B cell (primary cell): ENCODE measurements at regions not wholly inside any gene's neighbourhood (a gene's known extent, or its start where the extent isn't known, plus 50 kb on each side); places are given as distances from the start of the nearest gene placed in this dataset.

Experiments
- ATAC-seq: fragments of 200-7000 bp; cut with Tn5 transposase; one replicate; pipeline ENCODE4 v1.10.0; 2021; ENCODE audit warnings: low read depth, mild to moderate bottlenecking, moderate number of reproducible peaks, moderate library complexity
- CTCF ChIA-PET: fragments of 350-600 bp; sonication (Branson Sonifier 250); formaldehyde crosslinking; loops from one replicate; lab custom pipeline; 2021; ENCODE audit warnings: antibody characterized with exemption, inconsistent platforms; lab: Charles Lee
- POLR2A ChIA-PET: fragments of 350-600 bp; sonication (Branson Sonifier 250); formaldehyde crosslinking; loops from one replicate; lab custom pipeline; 2021; ENCODE audit warnings: antibody characterized with exemption; lab: Charles Lee
- DNase-seq: peaks from one replicate; pipeline ENCODE4 v3.0.0; 2013
- H2AFZ ChIP-seq: 2 replicates; pipeline ENCODE4 v1.6.1; 2012; ENCODE audit warnings: mild to moderate bottlenecking, low read depth, low read length; ENCODE audit not compliant: insufficient read depth, poor library complexity, severe bottlenecking
- H3K27ac ChIP-seq, 2 donors: 1 replicate in 1 of 2; 2 replicates in 1 of 2; pipeline ENCODE4 v1.5.1; 2012 to 2013; ENCODE audit warnings: low read length in 2 of 2, mild to moderate bottlenecking in 2 of 2, moderate library complexity in 1 of 2
- H3K27me3 ChIP-seq, 4 experiments: fragments of 200-600 bp in 1 of 4; sonication (generic) in 1 of 4; replicated peaks in 1 of 4; 1 replicate in 2 of 4; 2 replicates in 2 of 4; pipeline versions ENCODE4 v1.6.1 to v1.7.0; 2013 to 2016; ENCODE audit warnings: low read length in 3 of 4, mild to moderate bottlenecking in 2 of 4, mixed read lengths in 1 of 4, moderate library complexity in 1 of 4; ENCODE audit not compliant: insufficient read depth in 4 of 4, control insufficient read depth in 3 of 4; ENCODE audit errors: control extremely low read depth in 1 of 4
- H3K36me3 ChIP-seq, 2 experiments: replicated peaks in 1 of 2; 1 replicate in 1 of 2; 2 replicates in 1 of 2; pipeline versions ENCODE4 v1.6.1 to v1.7.1; 2013; ENCODE audit warnings: low read length in 1 of 2; ENCODE audit not compliant: insufficient read depth in 2 of 2, control insufficient read depth in 1 of 2; ENCODE audit errors: control extremely low read depth in 1 of 2, extremely low read depth in 1 of 2
- H3K4me1 ChIP-seq, 2 donors: fragments of 200-600 bp in 1 of 2; sonication (generic) in 1 of 2; 1 replicate in 1 of 2; 2 replicates in 1 of 2; pipeline versions ENCODE4 v1.5.1 to v1.6.1; 2013 to 2017; ENCODE audit warnings: low read length in 2 of 2; ENCODE audit not compliant: control insufficient read depth in 2 of 2, insufficient read depth in 2 of 2
- H3K4me2 ChIP-seq: replicated peaks from 2 replicates; pipeline ENCODE3; 2012; ENCODE audit warnings: mild to moderate bottlenecking, low read depth, low read length; ENCODE audit not compliant: poor library complexity, severe bottlenecking
- H3K4me3 ChIP-seq, 5 experiments: fragments of 200-600 bp in 1 of 5; sonication (generic) in 1 of 5; 1 replicate in 3 of 5; 2 replicates in 2 of 5; pipeline versions ENCODE4 v1.5.1 to v1.7.0; 2011 to 2016; ENCODE audit warnings: low read length in 4 of 5, mild to moderate bottlenecking in 4 of 5, low read depth in 2 of 5, control low read depth in 1 of 5, moderate library complexity in 1 of 5; ENCODE audit not compliant: insufficient read depth in 1 of 5; ENCODE audit errors: control extremely low read depth in 1 of 5, extremely low read depth in 1 of 5
- H3K79me2 ChIP-seq: fragments of 200-600 bp; sonication (generic); one replicate; pipeline ENCODE4 v1.6.0; 2016; ENCODE audit warnings: low read length; ENCODE audit not compliant: control insufficient read depth, insufficient read depth
- H3K9ac ChIP-seq: fragments of 200-600 bp; sonication (generic); 2 replicates; pipeline ENCODE4 v1.6.1; 2017; ENCODE audit warnings: mild to moderate bottlenecking, low read length, moderate library complexity
- H3K9me3 ChIP-seq, 3 donors: one replicate each; pipeline versions ENCODE4 v1.6.1 to v1.7.1; 2013; ENCODE audit warnings: low read length in 2 of 3; ENCODE audit not compliant: control insufficient read depth in 2 of 3, insufficient read depth in 1 of 3; ENCODE audit errors: control extremely low read depth in 1 of 3
- H4K20me1 ChIP-seq: 2 replicates; pipeline ENCODE4 v1.6.0; 2012; ENCODE audit warnings: mild to moderate bottlenecking, low read length; ENCODE audit not compliant: insufficient read depth, control insufficient read depth, poor library complexity, severe bottlenecking
- H3K27ac Mint-ChIP-seq: one replicate; pipeline ENCODE4 v1.8.0; 2021; ENCODE audit warnings: mixed read lengths
- H3K27me3 Mint-ChIP-seq: one replicate; pipeline ENCODE4 v1.8.0; 2021; ENCODE audit warnings: mixed read lengths
- H3K4me1 Mint-ChIP-seq: one replicate; pipeline ENCODE4 v1.8.0; 2021; ENCODE audit warnings: mixed read lengths
- H3K4me3 Mint-ChIP-seq: one replicate; pipeline ENCODE4 v1.8.0; 2021; ENCODE audit warnings: mixed read lengths
- H3K9me3 Mint-ChIP-seq: one replicate; pipeline ENCODE4 v1.8.0; 2022; ENCODE audit warnings: mixed read lengths; ENCODE audit not compliant: insufficient read depth
- EZH2 ChIP-seq: IDR thresholded peaks from 2 replicates; pipeline ENCODE4 v1.6.1; 2012; ENCODE audit warnings: borderline replicate concordance, low read depth, mild to moderate bottlenecking, moderate library complexity, low read length; ENCODE audit not compliant: insufficient read depth, poor library complexity, severe bottlenecking
- WGBS: methylation state at CpG from one replicate; pipeline ENCODE4 v1.1.5; 2013; ENCODE audit warnings: missing lambda C conversion rate; ENCODE audit not compliant: insufficient coverage; 5-methylcytosine and 5-hydroxymethylcytosine counted together
- intact Hi-C: fragments of 100-400 bp; cut with micrococcal nuclease; formaldehyde crosslinking; loops from one replicate; pipeline ENCODE4 v1.10.0; 2022
- TF ChIP-seq, protein P1 (sequence below): fragments of 200-600 bp; IDR thresholded peaks from one replicate; pipeline ENCODE4 v1.8.0; 2022; ENCODE audit warnings: antibody characterized with exemption, mild to moderate bottlenecking

DNA sequence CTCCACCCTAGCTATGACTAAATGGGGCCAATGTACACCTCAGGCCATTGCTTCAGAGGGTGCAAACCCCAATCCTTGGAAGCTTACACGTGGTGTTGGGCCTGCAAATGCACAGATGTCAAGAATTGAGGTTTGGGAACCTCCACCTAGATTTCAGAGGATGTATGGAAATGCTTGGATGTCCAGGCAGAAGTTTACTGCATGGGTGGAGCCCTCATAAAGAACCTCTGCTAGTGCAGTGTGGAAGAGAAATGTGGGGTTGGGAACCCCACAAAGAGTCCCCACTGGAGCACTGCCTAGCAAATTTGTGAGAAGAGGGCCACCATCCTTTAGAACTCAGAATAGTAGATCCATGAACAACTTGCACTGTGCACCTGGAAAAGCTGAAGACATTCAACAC, 284.1 kb downstream of the ANTXR2 start:
- Histone ChIP-seq H3K9ac (no peak overlapping the region), H3K9me3 (peaks cover 0 to 17% (median 9%) of the 10 kb centered on the region in 3 donors), H3K27ac (no peak overlapping the region), H3K27me3 (no peaks in the 10 kb centered on the region), H3K4me2 (no peak overlapping the region), H3K36me3 (no peaks in the 10 kb centered on the region), H2AFZ (no peak overlapping the region), H3K4me1 (no peaks in the 10 kb centered on the region), H4K20me1 (no peaks in the 10 kb centered on the region), H3K4me3 (no peak overlapping the region), H3K79me2 (no peaks in the 10 kb centered on the region)
- WGBS, result 67% methylated on average over 1 of the region's 1 CpG
- DNase-seq (peak; percentile 1), ATAC-seq (no peak)
- ChIA-PET CTCF (no interaction called here), POLR2A (no interaction called here)
- Mint-ChIP-seq H3K4me3 (no peak overlapping the region), H3K27me3 (no peaks in the 10 kb centered on the region), H3K9me3 (peaks cover 9% of the 10 kb centered on the region), H3K27ac (no peak overlapping the region), H3K4me1 (no peaks in the 10 kb centered on the region)
- TF ChIP-seq EZH2, result no peak
- TF ChIP-seq, protein P1, sequence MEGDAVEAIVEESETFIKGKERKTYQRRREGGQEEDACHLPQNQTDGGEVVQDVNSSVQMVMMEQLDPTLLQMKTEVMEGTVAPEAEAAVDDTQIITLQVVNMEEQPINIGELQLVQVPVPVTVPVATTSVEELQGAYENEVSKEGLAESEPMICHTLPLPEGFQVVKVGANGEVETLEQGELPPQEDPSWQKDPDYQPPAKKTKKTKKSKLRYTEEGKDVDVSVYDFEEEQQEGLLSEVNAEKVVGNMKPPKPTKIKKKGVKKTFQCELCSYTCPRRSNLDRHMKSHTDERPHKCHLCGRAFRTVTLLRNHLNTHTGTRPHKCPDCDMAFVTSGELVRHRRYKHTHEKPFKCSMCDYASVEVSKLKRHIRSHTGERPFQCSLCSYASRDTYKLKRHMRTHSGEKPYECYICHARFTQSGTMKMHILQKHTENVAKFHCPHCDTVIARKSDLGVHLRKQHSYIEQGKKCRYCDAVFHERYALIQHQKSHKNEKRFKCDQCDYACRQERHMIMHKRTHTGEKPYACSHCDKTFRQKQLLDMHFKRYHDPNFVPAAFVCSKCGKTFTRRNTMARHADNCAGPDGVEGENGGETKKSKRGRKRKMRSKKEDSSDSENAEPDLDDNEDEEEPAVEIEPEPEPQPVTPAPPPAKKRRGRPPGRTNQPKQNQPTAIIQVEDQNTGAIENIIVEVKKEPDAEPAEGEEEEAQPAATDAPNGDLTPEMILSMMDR, result no peak
- intact Hi-C loops, result no loop called here

DNA sequence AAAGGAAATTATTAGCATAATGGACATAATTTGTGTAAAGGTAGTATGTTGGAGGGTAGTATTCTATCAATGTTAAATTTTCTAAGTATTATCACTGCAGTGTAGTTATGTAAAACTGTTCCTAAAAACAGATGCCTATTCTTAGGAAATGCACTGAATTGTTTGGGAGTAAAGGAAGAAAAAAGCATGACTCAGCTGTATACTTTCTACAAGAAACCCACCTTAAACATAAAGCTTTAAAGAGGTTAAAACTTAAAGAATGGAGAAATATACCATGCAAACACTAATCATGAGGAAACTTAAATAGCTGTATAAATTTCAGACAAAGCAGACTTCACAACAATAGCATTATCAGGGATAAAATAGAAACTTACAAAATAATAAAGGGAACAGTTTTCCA, 292.9 kb downstream of the ANTXR2 start:
- no peak overlapping the region for H2AFZ ChIP-seq
- no peaks in the 10 kb centered on the region for H3K4me1 ChIP-seq
- H3K79me2 ChIP-seq, result no peaks in the 10 kb centered on the region
- Mint-ChIP-seq H3K27me3 (no peaks in the 10 kb centered on the region), H3K9me3 (no peaks in the 10 kb centered on the region), H3K27ac (no peak overlapping the region), H3K4me3 (no peak overlapping the region), H3K4me1 (no peaks in the 10 kb centered on the region)
- no peaks in the 10 kb centered on the region for H3K27me3 ChIP-seq
- H3K9me3 ChIP-seq, result no peaks in the 10 kb centered on the region
- DNase-seq, result no peak
- H4K20me1 ChIP-seq, result no peaks in the 10 kb centered on the region
- no peak overlapping the region for H3K4me3 ChIP-seq
- H3K27ac ChIP-seq, result no peak overlapping the region
- H3K4me2 ChIP-seq, result no peak overlapping the region
- no peaks in the 10 kb centered on the region for H3K36me3 ChIP-seq
- ATAC-seq, result no peak
- ChIA-PET POLR2A (no interaction called here), CTCF (no interaction called here)
- TF ChIP-seq, protein P1, result peak; percentile 5
- TF ChIP-seq EZH2, result no peak
- intact Hi-C loops, result no loop called here
- H3K9ac ChIP-seq, result no peak overlapping the region
